Activated CD4-positive, alpha-beta T cell treated with anti-CD3 and anti-CD28 coated beads, Interleukin-2, amount 50 U/mL, for 24 hours (primary cell): ENCODE measurements at regions not wholly inside any gene's neighbourhood (a gene's known extent, or its start where the extent isn't known, plus 50 kb on each side); places are given as distances from the start of the nearest gene placed in this dataset.

Experiments
- DNase-seq, 2 donors: peaks; one replicate each; pipeline ENCODE4 v3.0.0-alpha.2; 2020; ENCODE audit warnings: low read depth in 1 of 2, low spot score in 1 of 2

GRCh38 chr5:125310749-125311148, 564.3 kb upstream of the ZNF608 start:
- DNase-seq = no peak

GRCh38 chr5:125311743-125312142, 565.3 kb upstream of the ZNF608 start:
- DNase-seq = no peak

GRCh38 chr5:125313555-125313954, 567.1 kb upstream of the ZNF608 start:
- DNase-seq = no peak

- DNase-seq = no peak
Measured at GRCh38 chr5:125315306-125315705, 568.9 kb upstream of the ZNF608 start.

GRCh38 chr5:125316391-125316790, 570.0 kb upstream of the ZNF608 start:
- DNase-seq = no peak

DNA sequence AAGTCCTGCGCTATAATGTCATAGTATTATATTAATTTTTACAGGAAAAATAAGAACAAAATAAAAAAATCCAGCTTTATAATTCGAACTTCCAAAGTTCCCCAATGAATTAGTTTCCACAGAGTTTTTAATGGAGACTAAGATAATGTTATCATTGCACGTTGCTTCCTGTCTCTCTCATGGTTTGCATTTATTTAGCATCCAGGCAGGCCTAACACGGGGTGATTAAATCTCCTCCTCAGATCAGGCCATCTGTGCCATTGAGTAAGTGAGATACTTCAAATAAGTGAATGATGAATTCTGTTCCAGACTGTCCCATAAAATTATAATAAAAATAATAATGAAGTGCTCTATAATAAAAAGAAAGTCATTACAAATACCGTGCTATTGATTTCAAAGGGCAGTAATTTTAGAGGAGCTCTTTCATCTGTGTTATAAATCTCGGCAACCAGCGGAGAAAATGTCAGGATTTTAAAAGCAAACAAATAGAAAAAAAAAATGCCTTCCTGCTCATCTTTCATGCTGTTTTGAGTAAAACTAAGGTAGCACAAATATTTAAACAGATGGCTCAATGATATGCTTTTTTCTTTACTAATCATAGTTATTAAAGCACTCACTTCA, 570.6 kb upstream of the ZNF608 start:
- DNase-seq = no peak

DNA sequence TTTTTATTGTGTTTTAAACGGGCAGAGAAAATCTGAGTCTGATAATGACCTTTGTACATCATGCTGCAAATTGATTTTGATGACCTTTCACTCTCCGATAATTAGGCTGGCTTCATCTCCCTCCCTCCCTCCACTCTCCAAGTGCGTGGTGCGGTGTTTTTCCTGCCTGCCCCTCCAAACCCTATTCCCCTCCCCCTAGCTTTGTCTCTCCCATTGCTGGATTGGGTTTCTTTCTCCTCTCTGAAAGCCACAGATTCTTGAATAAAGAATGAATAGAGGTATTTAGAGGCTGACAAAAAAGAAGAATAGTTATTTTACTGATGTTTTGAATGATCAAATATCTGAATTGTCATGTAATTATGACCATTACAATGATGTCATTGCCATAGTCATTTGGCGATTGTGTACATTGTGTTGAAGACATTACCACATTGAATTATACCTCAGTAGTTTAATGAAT, 571.1 kb upstream of the ZNF608 start:
- no peak for DNase-seq

DNA sequence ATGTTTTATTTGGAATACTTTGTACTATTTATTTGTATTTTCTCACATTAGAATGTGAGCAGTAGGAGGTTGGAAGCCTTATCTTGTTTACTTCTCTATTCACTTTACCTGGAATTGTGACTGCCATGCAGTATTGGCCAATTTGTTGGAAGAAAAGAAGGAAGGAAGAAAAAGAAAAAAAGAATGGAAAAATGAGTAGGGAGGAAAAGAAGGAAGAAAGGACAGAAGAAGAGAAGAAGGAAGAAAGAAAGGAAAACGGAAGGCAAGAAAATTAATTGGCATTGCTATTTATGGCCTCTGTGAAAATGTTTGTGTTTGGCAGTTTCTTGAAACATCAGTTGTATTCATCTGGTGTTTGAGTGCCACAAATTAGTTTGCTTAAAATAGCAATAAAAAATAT, 575.2 kb upstream of the ZNF608 start:
- no peak for DNase-seq

GRCh38 chr5:125323613-125324012, 577.2 kb upstream of the ZNF608 start:
- DNase-seq = no peak

DNA sequence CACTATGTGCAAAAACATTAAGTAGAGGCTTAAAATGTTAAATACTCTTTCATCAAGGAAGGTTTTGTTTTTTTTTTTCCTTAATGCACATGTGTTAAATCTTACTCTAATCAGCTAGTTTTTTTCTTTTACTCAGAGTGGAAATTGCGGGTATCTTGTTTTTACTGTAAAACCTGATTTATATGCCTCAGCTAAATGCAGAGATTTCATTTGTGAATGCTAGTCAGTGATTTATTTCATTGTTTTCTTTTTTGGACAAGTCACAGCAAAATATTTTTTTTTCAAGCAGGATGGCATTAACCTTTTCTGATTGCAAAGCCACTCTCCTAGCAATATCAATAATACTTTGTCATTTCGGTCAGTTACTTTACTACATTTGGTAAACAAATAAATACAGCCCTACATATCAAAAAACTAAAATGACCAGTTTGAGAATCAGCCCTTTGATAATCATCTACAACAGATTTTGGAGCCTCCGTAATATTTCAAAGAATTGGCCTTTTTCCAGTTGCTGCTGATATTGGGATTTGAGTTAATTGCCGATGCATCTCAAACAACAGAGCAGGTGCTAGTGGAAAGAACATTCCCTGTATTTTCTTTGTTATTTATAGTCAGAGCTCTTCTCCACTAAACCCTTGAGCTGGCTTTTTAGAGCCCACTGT, 579.2 kb upstream of the ZNF608 start:
- no peak for DNase-seq

DNA sequence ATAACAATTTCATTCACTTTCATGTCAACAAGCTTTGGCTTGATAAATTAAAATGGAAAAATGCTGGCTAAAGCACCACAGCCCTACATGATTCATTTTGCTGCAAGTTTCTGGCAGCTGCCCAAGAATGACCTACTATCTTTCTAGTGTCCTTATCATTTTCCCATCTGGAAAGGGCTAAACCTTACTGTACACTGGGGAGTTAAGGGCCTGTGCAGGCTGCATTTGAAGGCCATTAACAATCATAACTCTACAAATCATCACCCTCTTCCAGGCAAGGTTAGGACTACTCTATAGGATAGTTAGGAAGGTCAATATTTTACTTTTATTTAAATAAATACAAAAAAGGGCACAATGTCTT, 579.7 kb upstream of the ZNF608 start:
- no peak for DNase-seq

DNA sequence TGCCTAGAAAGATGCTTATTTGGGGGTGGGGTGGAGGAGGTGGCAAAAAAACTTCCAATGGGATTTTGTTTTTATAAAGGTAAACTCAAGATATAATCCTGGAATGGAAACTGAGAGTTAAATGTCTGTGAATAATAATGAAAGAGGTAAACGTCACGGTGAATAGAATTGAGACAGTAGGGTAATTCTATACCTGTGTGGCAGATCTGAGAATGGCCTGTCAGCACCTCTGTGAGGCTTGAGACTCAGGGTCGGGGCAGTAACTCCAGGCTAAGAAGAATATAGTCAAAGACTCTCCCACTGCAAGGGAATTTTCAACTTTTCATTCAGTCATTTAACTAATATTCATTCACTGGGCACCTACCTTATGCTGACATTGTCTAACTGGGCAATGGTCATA, 581.2 kb upstream of the ZNF608 start:
- no peak for DNase-seq

- no peak for DNase-seq
Measured at GRCh38 chr5:125331987-125332598, 585.7 kb upstream of the ZNF608 start.

GRCh38 chr5:125333416-125333815, 587.0 kb upstream of the ZNF608 start:
- no peak for DNase-seq

- no peak for DNase-seq
Measured at GRCh38 chr5:125336401-125336800, 590.0 kb upstream of the ZNF608 start.

GRCh38 chr5:125337294-125337693, 590.9 kb upstream of the ZNF608 start:
- no peak for DNase-seq

DNA sequence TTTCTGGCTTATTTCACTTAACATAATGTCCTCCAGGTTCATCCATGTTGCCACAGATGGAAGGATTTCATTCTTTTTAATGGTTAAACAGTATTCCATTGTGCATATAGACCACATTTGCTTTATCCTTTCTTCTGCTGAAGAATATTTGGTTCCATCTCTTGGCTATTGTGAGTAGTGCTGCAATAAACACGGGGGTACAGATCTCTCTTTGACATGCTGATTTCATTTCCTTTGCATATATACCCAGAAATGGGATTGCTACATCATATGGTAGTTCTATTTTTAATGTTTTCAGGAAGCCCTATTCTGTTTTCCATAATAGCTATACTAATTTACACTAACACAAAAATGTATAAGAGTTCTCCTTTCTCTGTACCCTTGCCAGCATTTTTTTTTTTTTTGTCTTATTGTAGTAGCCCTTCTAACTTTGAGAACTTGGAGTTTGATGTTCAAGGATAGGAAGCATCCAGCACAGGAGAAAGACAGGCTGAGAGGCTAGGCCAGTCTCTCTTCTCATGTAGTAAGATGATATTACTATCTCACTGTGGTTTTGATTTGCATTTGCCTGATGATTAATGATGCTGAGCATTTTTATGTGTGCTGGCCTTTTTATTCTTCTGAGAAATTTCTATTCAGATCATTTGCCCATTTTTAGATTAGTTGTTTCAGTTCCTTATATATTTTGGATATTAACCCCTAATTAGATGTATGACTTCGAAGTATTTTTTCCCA, 592.2 kb upstream of the ZNF608 start:
- DNase-seq = no peak

- DNase-seq = no peak
Measured at GRCh38 chr5:125341436-125341835, 595.0 kb upstream of the ZNF608 start.

DNA sequence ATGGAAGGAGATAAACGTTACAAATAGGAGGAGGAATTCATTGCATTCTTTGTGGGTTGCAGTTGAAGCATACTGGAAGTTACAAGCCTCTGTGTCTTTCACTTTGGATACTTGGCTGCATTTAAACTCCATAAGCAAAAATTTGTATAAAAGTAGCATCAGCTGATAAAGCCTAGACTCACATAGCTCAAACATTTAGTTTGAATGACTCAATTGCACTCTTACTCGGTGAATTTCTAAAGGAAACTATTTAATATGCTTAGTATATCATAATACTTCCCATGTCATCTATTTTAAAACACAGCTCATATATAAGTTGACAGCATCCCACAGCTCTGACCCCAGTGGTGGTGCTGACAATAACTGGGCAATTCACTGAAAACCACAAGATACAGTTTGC, 596.6 kb upstream of the ZNF608 start:
- no peak for DNase-seq

DNA sequence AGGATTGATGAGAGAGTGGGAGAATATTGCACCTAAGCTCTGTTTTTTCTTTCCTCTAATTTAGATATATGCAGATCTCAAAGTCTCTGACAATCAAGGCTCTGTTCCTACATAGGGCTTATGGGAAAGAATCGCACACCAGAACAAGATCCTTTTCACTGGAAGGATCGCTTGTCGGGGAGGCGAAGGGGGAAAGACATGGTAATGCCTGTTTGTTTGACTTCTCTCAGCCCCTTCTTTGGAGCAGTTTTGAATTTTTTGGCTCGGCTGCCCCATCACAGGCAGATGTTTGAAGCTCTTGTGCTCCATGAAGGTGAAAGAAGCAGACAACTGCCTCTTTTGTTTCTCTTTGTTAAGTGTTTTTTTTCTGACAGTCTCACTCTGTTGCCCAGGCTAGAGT, 599.9 kb upstream of the ZNF608 start:
- no peak for DNase-seq

DNA sequence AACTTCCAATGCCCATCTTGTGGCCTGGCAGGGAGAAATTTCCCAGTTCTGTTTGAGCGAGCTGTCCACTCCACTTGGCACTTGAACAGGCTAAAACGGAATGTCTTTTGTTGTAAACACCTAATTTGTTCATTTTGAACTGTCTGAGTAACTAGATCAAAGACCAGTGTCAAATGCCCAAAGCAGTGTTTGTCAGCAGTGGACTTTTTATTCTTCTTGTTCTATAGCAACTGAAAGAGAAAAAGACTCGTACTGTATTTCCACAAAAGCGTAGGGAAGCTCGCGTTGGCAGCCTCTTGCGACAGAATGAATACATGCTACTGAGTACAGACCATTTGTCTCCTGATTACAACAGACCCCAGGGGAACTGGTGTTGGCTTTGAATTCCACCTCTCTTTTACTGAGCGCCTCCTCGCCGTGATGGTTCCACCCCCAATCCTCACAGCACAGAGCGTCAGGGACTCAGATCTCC, 601.8 kb upstream of the ZNF608 start:
- no peak for DNase-seq
